Breast epithelium (tissue), 3 donors: ENCODE measurements at regions not wholly inside any gene's neighbourhood (a gene's known extent, or its start where the extent isn't known, plus 50 kb on each side); places are given as distances from the start of the nearest gene placed in this dataset.

Source experiments
- CTCF ChIP-seq, 3 donors: fragments of 450-650 bp; IDR thresholded peaks; one replicate each; pipeline ENCODE4 v1.5.1; 2016 to 2017; ENCODE audit warnings: antibody characterized with exemption in 3 of 3, mild to moderate bottlenecking in 3 of 3, moderate library complexity in 3 of 3
- POLR2A ChIP-seq: fragments of 450-650 bp; IDR thresholded peaks from one replicate; pipeline ENCODE4 v1.6.1; 2016; ENCODE audit warnings: antibody characterized with exemption, mild to moderate bottlenecking, moderate library complexity

- TF ChIP-seq CTCF (IDR thresholded peaks at IDR 0.05): no peak
- TF ChIP-seq POLR2A: no peak
Observed at GRCh38 chr11:25790396-25790795, 541.5 kb upstream of the ANO3 start.
